ENCODE measurements at regions not wholly inside any gene's neighbourhood (a gene's known extent, or its start where the extent isn't known, plus 50 kb on each side); places are given as distances from the start of the nearest gene placed in this dataset.
A peak's percentile ranks its signal among the peaks of the same experiment; 100 is the strongest.

DNA sequence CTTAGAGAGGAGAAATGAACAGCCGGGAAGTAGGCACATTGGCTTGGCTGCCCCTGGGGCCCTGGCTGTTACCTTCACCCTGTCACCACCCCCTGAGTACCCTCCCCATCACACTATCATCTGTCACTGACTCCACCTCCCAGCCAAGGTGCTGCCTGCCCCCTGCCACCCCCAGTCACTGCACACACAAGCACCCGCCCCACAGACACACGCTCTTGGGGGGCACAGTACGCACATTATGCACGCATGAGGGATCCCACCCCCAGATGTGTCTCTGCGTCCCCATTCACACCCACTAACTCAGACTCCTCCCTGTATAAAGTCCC, 223.3 kb downstream of the PTPRU start:
- no peaks in the 10 kb centered on the region for H3K27me3 ChIP-seq (ENCODE audit: low read length)
- H3K9me2 ChIP-seq (replicated peaks; ENCODE audit: insufficient read depth, low read length) = no peaks in the 10 kb centered on the region
- H3K9me3 ChIP-seq (ENCODE audit: low read length) = no peaks in the 10 kb centered on the region

DNA sequence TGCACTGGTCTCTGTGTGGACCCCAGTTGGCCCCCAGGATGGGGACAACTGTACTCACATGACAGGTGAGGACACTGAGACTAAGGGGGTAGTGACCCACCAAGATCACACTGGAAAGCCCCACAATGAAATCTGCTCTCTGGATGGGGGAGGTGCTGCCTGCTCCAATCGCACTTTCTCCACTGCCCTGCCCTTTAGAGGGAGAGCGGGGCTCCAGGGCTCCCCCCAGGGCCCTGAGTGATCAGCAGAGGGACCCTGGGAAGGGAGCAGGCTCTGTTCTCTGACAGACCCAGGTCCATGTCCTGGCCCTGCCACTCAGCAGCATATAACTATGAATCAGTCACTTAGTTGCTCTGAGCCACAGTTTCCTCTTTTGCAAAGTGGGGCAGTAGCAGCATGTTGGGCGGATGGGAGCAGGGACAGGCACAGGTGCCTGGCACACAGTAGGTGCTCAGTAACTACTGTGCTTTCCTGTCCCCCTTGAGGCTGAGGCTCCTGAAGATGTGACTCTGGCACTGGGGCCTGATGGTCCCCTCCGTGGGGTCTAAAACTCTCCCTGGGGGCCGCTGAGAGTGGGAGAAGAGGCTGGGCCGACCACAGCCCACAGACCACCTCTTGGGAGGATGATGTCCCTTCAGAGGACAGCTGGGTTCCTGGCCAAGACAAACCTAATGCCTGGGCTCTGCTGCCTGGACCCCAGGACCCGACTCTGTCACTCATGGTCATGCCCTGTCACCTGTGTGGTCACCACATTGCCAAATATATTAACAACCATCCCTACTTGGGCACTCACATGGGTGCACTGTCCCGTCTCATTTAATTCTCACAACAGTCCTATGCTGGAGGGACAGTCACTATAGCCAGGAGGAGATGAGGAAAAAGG, 222.7 kb downstream of the PTPRU start:
- Histone ChIP-seq H3K9me2 (replicated peaks; ENCODE audit: insufficient read depth, low read length) (no peaks in the 10 kb centered on the region), H3K4me2 (ENCODE audit: low read depth, low read length, poor library complexity, severe bottlenecking) (no peak overlapping the region), H3K79me2 (ENCODE audit: low read length) (no peaks in the 10 kb centered on the region), H3K9me3 (ENCODE audit: low read length) (no peaks in the 10 kb centered on the region), H3K27ac (ENCODE audit: low read length) (no peak overlapping the region), H3K36me3 (ENCODE audit: insufficient read depth, low read length) (no peaks in the 10 kb centered on the region), H3K4me3 (ENCODE audit: low read length) (no peak overlapping the region), H4K20me1 (ENCODE audit: insufficient read depth, low read depth, low read length) (no peaks in the 10 kb centered on the region), H2AFZ (ENCODE audit: low read length) (no peak overlapping the region), H3K27me3 (ENCODE audit: low read length) (no peaks in the 10 kb centered on the region), H3K9ac (ENCODE audit: low read length) (no peak overlapping the region), H3K4me1 (ENCODE audit: low read length) (no peaks in the 10 kb centered on the region)
- DNase-seq = no peak

More for the DNA sequence above, 223.3 kb downstream of the PTPRU start:
- no peak for DNase-seq
- no peaks in the 10 kb centered on the region for H3K36me3 ChIP-seq (ENCODE audit: insufficient read depth, low read length)
- no peaks in the 10 kb centered on the region for H3K79me2 ChIP-seq (ENCODE audit: low read length)
- no peaks in the 10 kb centered on the region for H4K20me1 ChIP-seq (ENCODE audit: insufficient read depth, low read depth, low read length)
- H3K4me3 ChIP-seq (ENCODE audit: low read length) = no peak overlapping the region
- H2AFZ ChIP-seq (ENCODE audit: low read length) = no peak overlapping the region
- no peaks in the 10 kb centered on the region for H3K4me1 ChIP-seq (ENCODE audit: low read length)
- no peak overlapping the region for H3K4me2 ChIP-seq (ENCODE audit: low read depth, low read length, poor library complexity, severe bottlenecking)
- H3K9ac ChIP-seq (ENCODE audit: low read length) = no peak overlapping the region
- H3K27ac ChIP-seq (ENCODE audit: low read length) = no peak overlapping the region

DNA sequence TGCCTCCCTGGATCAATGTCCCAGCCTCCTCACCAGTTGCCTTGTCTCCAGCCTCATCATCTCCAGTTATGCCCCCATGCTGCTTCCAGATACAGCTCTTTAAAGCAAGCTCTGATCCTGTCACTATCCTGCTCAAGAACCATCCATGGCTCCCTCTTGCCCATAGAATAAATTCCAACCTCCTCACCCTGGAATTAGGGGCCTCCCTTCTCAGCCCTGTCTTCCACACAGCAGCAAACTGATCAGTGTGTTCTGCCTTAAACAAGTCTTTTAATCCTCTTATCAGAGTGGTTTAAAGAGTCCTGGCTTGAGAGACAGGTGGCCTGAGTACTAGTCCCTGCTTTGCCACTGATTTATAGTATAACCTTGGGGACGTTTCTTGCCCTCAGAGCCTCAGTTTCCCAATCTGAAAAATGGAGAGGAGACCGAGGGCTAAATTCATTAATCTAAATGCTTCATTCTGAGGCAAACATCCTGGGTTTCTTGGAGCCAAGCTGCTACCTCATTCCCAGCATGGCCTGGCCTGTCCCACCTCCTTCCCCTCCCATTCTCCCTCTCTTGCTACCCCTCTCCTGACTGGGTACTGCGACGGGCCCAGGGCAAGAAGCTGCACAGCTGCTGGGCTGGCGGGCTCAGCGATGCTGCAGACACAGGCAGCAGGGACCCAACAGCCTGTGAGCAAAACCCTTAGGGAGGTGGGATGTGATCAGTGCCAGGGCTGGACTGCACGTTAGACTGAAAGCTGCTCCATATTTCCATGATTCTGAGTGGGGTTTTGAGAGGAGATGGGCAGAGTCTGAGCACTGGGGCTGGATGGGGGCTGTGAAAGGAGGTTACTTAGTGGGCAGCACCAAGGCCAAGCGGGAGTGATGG, 221.4 kb downstream of the PTPRU start:
- H3K36me3 ChIP-seq (ENCODE audit: insufficient read depth, low read length) = no peaks in the 10 kb centered on the region

DNA sequence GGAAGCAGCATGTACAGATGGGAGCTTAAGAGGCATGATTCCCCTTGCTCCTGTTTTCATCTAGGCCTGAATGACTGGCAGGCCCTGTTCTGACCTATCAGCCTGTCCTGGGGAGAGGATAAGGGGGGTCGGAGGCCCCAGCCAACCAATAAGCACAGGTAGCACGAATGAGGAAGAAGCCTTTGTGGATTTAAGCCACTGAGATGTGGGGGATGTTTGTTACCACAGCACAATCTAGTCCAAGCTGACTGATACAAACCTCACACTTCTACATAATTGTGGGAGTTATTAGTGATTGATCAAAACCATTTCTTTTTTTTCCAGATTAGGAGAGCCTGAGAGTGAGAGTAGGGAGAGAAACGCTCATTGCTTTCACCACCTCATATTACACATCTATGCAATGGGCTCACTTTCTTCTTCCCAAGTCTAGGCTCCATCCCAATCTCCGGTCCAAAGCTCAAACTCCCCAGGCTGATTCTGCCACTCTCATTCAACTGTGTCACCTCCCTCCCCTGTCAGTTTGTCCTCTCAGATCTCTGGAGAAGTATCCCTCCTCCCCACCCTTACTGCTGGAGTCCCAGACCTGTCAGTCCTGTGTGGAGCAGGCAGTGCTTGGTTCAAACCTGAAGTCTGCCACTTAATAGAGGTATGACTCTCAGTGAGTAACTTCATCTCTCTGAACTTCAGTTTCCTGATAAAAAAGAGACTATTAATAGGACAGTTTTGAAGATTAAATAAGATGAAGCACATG, 220.5 kb downstream of the PTPRU start:
- H3K79me2 ChIP-seq (ENCODE audit: low read length) = no peaks in the 10 kb centered on the region
- no peaks in the 10 kb centered on the region for H4K20me1 ChIP-seq (ENCODE audit: insufficient read depth, low read depth, low read length)
- H3K4me1 ChIP-seq (ENCODE audit: low read length) = no peaks in the 10 kb centered on the region
- H3K27ac ChIP-seq (ENCODE audit: low read length) = no peak overlapping the region
- no peak overlapping the region for H3K9ac ChIP-seq (ENCODE audit: low read length)
- H3K9me2 ChIP-seq (replicated peaks; ENCODE audit: insufficient read depth, low read length) = no peaks in the 10 kb centered on the region
- DNase-seq = no peak
- H3K4me2 ChIP-seq (ENCODE audit: low read depth, low read length, poor library complexity, severe bottlenecking) = no peak overlapping the region
- H3K9me3 ChIP-seq (ENCODE audit: low read length) = no peaks in the 10 kb centered on the region
- no peaks in the 10 kb centered on the region for H3K36me3 ChIP-seq (ENCODE audit: insufficient read depth, low read length)
- no peaks in the 10 kb centered on the region for H3K27me3 ChIP-seq (ENCODE audit: low read length)
- no peak overlapping the region for H2AFZ ChIP-seq (ENCODE audit: low read length)
- no peak overlapping the region for H3K4me3 ChIP-seq (ENCODE audit: low read length)

More for the DNA sequence above, 221.4 kb downstream of the PTPRU start:
- H2AFZ ChIP-seq (ENCODE audit: low read length) = no peak overlapping the region
- no peaks in the 10 kb centered on the region for H3K79me2 ChIP-seq (ENCODE audit: low read length)
- DNase-seq = no peak
- H3K9me3 ChIP-seq (ENCODE audit: low read length) = no peaks in the 10 kb centered on the region
- H3K4me3 ChIP-seq (ENCODE audit: low read length) = no peak overlapping the region
- H3K4me2 ChIP-seq (ENCODE audit: low read depth, low read length, poor library complexity, severe bottlenecking) = no peak overlapping the region
- no peaks in the 10 kb centered on the region for H3K27me3 ChIP-seq (ENCODE audit: low read length)
- no peak overlapping the region for H3K27ac ChIP-seq (ENCODE audit: low read length)
- no peaks in the 10 kb centered on the region for H4K20me1 ChIP-seq (ENCODE audit: insufficient read depth, low read depth, low read length)
- H3K9me2 ChIP-seq (replicated peaks; ENCODE audit: insufficient read depth, low read length) = no peaks in the 10 kb centered on the region
- H3K9ac ChIP-seq (ENCODE audit: low read length) = no peak overlapping the region
- H3K4me1 ChIP-seq (ENCODE audit: low read length) = no peaks in the 10 kb centered on the region

DNA sequence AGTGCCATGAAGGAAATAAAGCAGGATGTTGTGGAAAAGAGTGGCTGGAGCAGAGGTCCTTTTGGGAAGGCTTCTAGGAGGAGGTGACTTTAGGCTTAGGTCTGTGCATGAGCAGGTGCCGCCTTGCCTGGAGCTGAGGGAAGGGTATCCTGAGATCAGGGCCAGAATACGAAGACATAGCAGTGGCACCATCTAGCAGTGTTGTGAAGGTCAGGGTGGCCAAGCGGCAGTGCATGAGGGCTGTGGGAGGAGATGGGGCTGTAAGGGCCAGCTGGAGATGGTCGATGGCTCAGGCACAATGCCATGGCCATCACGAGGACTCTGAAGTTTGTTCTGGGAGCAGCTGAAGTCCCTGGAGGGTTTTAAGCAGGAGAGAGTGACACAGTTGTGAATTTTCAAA, 219.5 kb downstream of the PTPRU start:
- Histone ChIP-seq H3K27ac (ENCODE audit: low read length) (no peak overlapping the region), H3K9ac (ENCODE audit: low read length) (no peak overlapping the region), H2AFZ (ENCODE audit: low read length) (no peak overlapping the region), H4K20me1 (ENCODE audit: insufficient read depth, low read depth, low read length) (no peaks in the 10 kb centered on the region), H3K4me1 (ENCODE audit: low read length) (no peaks in the 10 kb centered on the region), H3K9me2 (replicated peaks; ENCODE audit: insufficient read depth, low read length) (no peaks in the 10 kb centered on the region), H3K4me3 (ENCODE audit: low read length) (no peak overlapping the region), H3K36me3 (ENCODE audit: insufficient read depth, low read length) (no peaks in the 10 kb centered on the region), H3K79me2 (ENCODE audit: low read length) (no peaks in the 10 kb centered on the region), H3K9me3 (ENCODE audit: low read length) (no peaks in the 10 kb centered on the region), H3K4me2 (ENCODE audit: low read depth, low read length, poor library complexity, severe bottlenecking) (no peak overlapping the region), H3K27me3 (ENCODE audit: low read length) (no peaks in the 10 kb centered on the region)
- DNase-seq = no peak

DNA sequence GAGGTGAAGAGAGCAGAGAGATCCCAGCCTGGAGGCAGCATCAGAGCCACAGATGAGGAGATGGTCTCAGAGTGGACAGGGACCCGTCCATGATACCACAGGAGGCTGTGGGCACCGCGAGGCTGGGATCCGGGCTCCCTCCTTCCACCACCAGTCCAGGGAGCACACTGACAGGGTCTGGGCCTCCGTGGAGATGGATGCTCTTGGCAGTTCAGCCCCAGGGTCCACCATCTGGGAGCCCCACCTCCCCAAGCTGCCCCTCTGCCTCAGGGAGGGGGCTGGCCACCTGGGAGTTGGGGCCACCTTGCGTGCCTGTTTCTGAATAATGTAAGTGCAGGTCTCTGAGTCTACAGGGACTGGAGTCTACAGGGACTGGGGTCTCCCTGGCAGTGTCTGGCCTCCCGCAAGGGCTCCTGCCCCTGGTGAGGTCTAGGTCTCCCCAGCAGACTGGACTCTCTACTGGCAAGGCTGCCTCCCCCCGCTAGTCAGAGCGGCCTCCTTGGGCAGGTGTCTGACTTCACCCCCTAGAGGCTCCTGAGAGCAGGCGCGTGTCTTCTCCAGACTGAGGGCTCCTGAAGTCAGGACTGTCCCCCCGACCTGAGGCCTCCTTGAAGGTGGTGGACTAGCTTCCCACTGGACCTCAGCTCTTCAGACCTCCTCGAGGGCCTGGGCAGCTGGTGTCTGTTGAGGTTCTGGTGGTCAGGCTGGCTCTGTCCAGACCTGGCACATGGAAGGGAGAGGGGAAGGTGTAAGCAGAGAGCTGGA, 218.5 kb downstream of the PTPRU start:
- Histone ChIP-seq H3K4me1 (ENCODE audit: low read length) (no peaks in the 10 kb centered on the region), H3K36me3 (ENCODE audit: insufficient read depth, low read length) (no peaks in the 10 kb centered on the region), H3K9ac (ENCODE audit: low read length) (no peak overlapping the region), H3K4me2 (ENCODE audit: low read depth, low read length, poor library complexity, severe bottlenecking) (no peak overlapping the region), H3K9me2 (replicated peaks; ENCODE audit: insufficient read depth, low read length) (no peaks in the 10 kb centered on the region), H4K20me1 (ENCODE audit: insufficient read depth, low read depth, low read length) (no peaks in the 10 kb centered on the region), H3K4me3 (ENCODE audit: low read length) (no peak overlapping the region), H3K27me3 (ENCODE audit: low read length) (no peaks in the 10 kb centered on the region), H3K27ac (ENCODE audit: low read length) (no peak overlapping the region), H2AFZ (ENCODE audit: low read length) (no peak overlapping the region), H3K79me2 (ENCODE audit: low read length) (no peaks in the 10 kb centered on the region), H3K9me3 (ENCODE audit: low read length) (no peaks in the 10 kb centered on the region)
- no peak for DNase-seq

DNA sequence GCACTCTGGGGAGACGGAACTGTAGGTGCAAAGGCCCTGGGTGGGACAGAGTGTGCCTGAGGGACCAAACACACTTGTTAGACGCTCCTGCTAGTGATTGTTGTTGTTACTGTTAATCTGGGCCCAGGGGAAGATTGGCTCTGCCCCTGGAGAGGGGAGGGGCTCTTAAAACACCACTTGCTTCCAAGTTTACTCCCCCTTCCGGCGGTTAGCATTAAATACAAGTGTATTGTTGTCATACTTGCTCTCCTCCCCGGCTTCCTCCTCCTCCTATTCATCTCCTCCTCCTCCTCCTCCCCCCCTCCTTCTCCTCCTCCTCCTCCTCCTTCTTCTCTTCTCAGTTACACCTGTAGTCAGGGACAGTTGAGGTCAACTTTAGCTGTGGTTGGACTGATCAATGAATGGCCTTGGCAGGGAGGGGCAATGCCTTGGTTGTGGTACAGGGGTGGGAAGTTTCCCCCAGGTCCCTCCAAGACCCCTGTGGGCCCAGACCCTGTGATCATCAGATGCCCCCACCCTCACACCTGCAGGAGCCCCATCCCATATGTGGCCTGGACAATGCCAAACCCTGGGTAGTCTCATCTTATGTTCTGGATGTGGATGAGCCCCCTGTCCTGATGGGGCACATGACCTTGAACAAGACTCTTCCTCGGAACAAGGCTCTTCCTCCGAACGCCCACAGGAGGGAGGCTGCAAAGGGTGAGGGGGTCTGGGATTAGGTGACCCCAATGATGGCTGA, 217.3 kb downstream of the PTPRU start:
- Histone ChIP-seq H3K9me2 (replicated peaks; ENCODE audit: insufficient read depth, low read length) (no peaks in the 10 kb centered on the region), H3K4me2 (ENCODE audit: low read depth, low read length, poor library complexity, severe bottlenecking) (no peak overlapping the region), H2AFZ (ENCODE audit: low read length) (no peak overlapping the region), H4K20me1 (ENCODE audit: insufficient read depth, low read depth, low read length) (no peaks in the 10 kb centered on the region), H3K4me1 (ENCODE audit: low read length) (no peaks in the 10 kb centered on the region), H3K27me3 (ENCODE audit: low read length) (no peaks in the 10 kb centered on the region), H3K36me3 (ENCODE audit: insufficient read depth, low read length) (no peaks in the 10 kb centered on the region), H3K79me2 (ENCODE audit: low read length) (no peaks in the 10 kb centered on the region), H3K9ac (ENCODE audit: low read length) (no peak overlapping the region), H3K27ac (ENCODE audit: low read length) (no peak overlapping the region), H3K4me3 (ENCODE audit: low read length) (no peak overlapping the region), H3K9me3 (ENCODE audit: low read length) (no peaks in the 10 kb centered on the region)
- DNase-seq = peak; percentile 81
